Midbrain (tissue), 1 donor: ENCODE measurements at regions not wholly inside any gene's neighbourhood (a gene's known extent, or its start where the extent isn't known, plus 50 kb on each side); places are given as distances from the start of the nearest gene placed in this dataset.

ENCODE experiments used
- DNase-seq: peaks from one replicate; lab custom pipeline; 2025; lab: John Stamatoyannopoulos, UW

- DNase-seq = no peak
Measured at GRCh38 chr6:170134471-170135440, 156.1 kb downstream of the DLL1 start.

GRCh38 chr6:170134031-170134470, 156.8 kb downstream of the DLL1 start:
- DNase-seq = no peak

- no peak for DNase-seq
Measured at GRCh38 chr6:170132561-170132991, 158.3 kb downstream of the DLL1 start.

- DNase-seq = no peak
Measured at GRCh38 chr6:170132011-170132521, 158.8 kb downstream of the DLL1 start.

- DNase-seq = no peak
Measured at GRCh38 chr6:170131351-170131750, 159.5 kb downstream of the DLL1 start.

GRCh38 chr6:170130771-170131241, 160.1 kb downstream of the DLL1 start:
- no peak for DNase-seq

- DNase-seq = no peak
Measured at GRCh38 chr6:170130201-170130621, 160.7 kb downstream of the DLL1 start.

- no peak for DNase-seq
Measured at GRCh38 chr6:170129691-170130171, 161.1 kb downstream of the DLL1 start.

- DNase-seq = no peak
Measured at GRCh38 chr6:170128811-170129681, 161.8 kb downstream of the DLL1 start.

GRCh38 chr6:170128346-170128745, 162.5 kb downstream of the DLL1 start:
- DNase-seq = no peak

- no peak for DNase-seq
Measured at GRCh38 chr6:170127151-170127550, 163.7 kb downstream of the DLL1 start.

GRCh38 chr6:170125456-170126300, 165.2 kb downstream of the DLL1 start:
- DNase-seq = no peak

GRCh38 chr6:170124836-170125235, 166.0 kb downstream of the DLL1 start:
- DNase-seq = no peak

GRCh38 chr6:170124150-170124549, 166.7 kb downstream of the DLL1 start:
- DNase-seq = no peak

GRCh38 chr6:170122651-170123050, 168.2 kb downstream of the DLL1 start:
- no peak for DNase-seq

GRCh38 chr6:170117111-170117972, 173.5 kb downstream of the DLL1 start:
- DNase-seq = no peak

GRCh38 chr6:170116636-170117035, 174.2 kb downstream of the DLL1 start:
- no peak for DNase-seq

GRCh38 chr6:170114956-170115855, 175.7 kb downstream of the DLL1 start:
- DNase-seq = no peak
